ENCODE measurements at regions not wholly inside any gene's neighbourhood (a gene's known extent, or its start where the extent isn't known, plus 50 kb on each side); places are given as distances from the start of the nearest gene placed in this dataset.
"Not testable (repeated sequence)": the region's sequence is repeated elsewhere in the genome, so short reads cannot be mapped to it uniquely, and the experiment has no call there.

DNA sequence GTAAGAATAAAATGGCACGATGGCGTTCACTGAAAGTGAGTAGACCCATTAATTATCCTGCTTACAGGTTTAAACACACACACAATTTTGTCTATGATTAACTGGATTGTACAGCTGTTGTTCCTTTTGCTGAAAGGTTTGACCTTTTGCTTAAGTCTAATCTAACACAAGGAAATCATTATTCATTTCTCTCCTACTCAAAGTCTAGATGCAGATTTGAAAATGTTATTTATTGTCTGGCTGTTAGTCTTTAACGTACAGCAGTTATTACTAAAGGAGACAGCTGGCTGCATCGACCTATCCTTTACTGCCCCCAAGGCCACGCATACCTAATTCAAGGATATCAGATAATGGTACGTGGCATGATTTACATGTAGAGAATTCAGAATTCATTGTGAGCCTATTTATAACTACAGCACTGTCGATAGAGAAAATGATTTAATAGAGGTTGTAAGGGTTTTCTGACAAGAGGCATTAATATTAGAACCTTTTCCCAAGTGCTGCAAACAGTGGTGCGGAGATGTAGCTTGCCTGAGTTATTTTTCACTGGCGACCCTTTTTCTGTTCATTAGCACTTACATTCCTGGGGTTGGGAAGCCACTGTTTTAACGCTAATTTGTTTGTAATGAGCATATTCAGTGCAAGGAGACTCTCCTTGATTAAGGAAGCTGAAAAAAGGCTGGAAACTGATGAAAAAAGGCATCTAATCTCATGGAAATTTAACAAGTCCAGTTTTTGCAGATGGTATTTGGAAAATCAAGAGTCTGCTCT is 368.4 kb upstream of the GRAMD2B start:
- Mint-ChIP-seq H3K9me3 (peaks cover 27% of the 10 kb centered on the region), H3K36me3 (ENCODE audit: low read depth) (peaks cover 6% of the 10 kb centered on the region; the same call in 1 of the 2 replicates), H3K27me3 (ENCODE audit: insufficient read depth) (no peaks in the 10 kb centered on the region), H3K4me3 (no peak overlapping the region), H3K4me1 (ENCODE audit: low read depth) (no peaks in the 10 kb centered on the region), H3K27ac (no peak overlapping the region)
- DNase-seq, result no peak
- TF ChIP-seq, protein P1, sequence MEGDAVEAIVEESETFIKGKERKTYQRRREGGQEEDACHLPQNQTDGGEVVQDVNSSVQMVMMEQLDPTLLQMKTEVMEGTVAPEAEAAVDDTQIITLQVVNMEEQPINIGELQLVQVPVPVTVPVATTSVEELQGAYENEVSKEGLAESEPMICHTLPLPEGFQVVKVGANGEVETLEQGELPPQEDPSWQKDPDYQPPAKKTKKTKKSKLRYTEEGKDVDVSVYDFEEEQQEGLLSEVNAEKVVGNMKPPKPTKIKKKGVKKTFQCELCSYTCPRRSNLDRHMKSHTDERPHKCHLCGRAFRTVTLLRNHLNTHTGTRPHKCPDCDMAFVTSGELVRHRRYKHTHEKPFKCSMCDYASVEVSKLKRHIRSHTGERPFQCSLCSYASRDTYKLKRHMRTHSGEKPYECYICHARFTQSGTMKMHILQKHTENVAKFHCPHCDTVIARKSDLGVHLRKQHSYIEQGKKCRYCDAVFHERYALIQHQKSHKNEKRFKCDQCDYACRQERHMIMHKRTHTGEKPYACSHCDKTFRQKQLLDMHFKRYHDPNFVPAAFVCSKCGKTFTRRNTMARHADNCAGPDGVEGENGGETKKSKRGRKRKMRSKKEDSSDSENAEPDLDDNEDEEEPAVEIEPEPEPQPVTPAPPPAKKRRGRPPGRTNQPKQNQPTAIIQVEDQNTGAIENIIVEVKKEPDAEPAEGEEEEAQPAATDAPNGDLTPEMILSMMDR (IDR thresholded peaks at IDR 0.05), result no peak

- Mint-ChIP-seq H3K27ac (no peak overlapping the region), H3K36me3 (ENCODE audit: low read depth) (peaks cover 6% of the 10 kb centered on the region; the same call in 1 of the 2 replicates), H3K9me3 (peaks cover 27% of the 10 kb centered on the region), H3K4me3 (no peak overlapping the region), H3K4me1 (ENCODE audit: low read depth) (no peaks in the 10 kb centered on the region), H3K27me3 (ENCODE audit: insufficient read depth) (no peaks in the 10 kb centered on the region)
- TF ChIP-seq, protein P1 (IDR thresholded peaks at IDR 0.05), result no peak
- DNase-seq, result no peak
Observed at GRCh38 chr5:126055348-126055729, 367.9 kb upstream of the GRAMD2B start.

GRCh38 chr5:126056352-126056751 is 366.9 kb upstream of the GRAMD2B start:
- DNase-seq, result no peak
- Mint-ChIP-seq H3K9me3 (peaks cover 27% of the 10 kb centered on the region), H3K36me3 (ENCODE audit: low read depth) (peaks cover 6% of the 10 kb centered on the region; the same call in 1 of the 2 replicates), H3K4me3 (no peak overlapping the region), H3K27me3 (ENCODE audit: insufficient read depth) (no peaks in the 10 kb centered on the region), H3K4me1 (ENCODE audit: low read depth) (no peaks in the 10 kb centered on the region), H3K27ac (no peak overlapping the region)
- TF ChIP-seq, protein P1 (IDR thresholded peaks at IDR 0.05), result no peak

- TF ChIP-seq, protein P1 (IDR thresholded peaks at IDR 0.05), result no peak
- Mint-ChIP-seq H3K4me1 (ENCODE audit: low read depth) (no peaks in the 10 kb centered on the region), H3K9me3 (peaks cover 21% of the 10 kb centered on the region), H3K27me3 (ENCODE audit: insufficient read depth) (no peaks in the 10 kb centered on the region), H3K27ac (no peak overlapping the region), H3K4me3 (no peak overlapping the region), H3K36me3 (ENCODE audit: low read depth) (peaks cover 6% of the 10 kb centered on the region; the same call in 1 of the 2 replicates)
- no peak for DNase-seq
Observed at GRCh38 chr5:126056851-126057622, 366.2 kb upstream of the GRAMD2B start.

DNA sequence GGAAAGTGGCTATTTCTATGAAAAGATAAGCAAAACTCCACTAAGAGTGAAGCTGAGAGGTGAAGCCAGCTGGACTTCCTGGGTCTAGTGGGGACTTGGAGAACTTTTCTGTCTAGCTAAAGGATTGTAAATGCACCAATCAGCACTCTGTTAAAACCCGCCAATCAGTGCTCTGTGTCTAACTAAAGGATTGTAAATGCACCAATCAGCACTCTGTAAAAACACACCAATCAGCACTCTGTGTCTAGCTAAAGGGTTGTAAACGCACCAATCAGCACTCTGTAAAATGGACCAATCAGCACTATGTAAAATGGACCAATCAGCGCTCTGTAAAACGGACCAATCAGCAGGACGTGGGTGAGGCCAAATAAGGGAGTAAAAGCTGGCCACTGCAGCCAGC is 364.8 kb upstream of the GRAMD2B start:
- H3K36me3 Mint-ChIP-seq (ENCODE audit: low read depth); H3K27ac Mint-ChIP-seq; DNase-seq; H3K4me1 Mint-ChIP-seq (ENCODE audit: low read depth); H3K27me3 Mint-ChIP-seq (ENCODE audit: insufficient read depth); H3K4me3 Mint-ChIP-seq: not testable (repeated sequence)
- H3K9me3 Mint-ChIP-seq, result peaks cover 23% of the 10 kb centered on the region

All from HFFc6 (cell line).